Mesodermal cell (in vitro differentiated cells): ENCODE measurements at regions not wholly inside any gene's neighbourhood (a gene's known extent, or its start where the extent isn't known, plus 50 kb on each side); places are given as distances from the start of the nearest gene placed in this dataset.

Experiments used
- H3K27ac ChIP-seq: 2 replicates; pipeline ENCODE4 v1.7.0; 2013; ENCODE audit warnings: mild to moderate bottlenecking, low read depth, low read length, moderate library complexity; ENCODE audit not compliant: severe bottlenecking
- H3K36me3 ChIP-seq: 2 replicates; pipeline ENCODE4 v1.7.1; 2013; ENCODE audit warnings: mild to moderate bottlenecking, low read length, moderate library complexity; ENCODE audit not compliant: control insufficient read depth, insufficient read depth
- H3K4me1 ChIP-seq: one replicate; pipeline ENCODE4 v1.7.1; 2013; ENCODE audit warnings: mild to moderate bottlenecking, low read length; ENCODE audit not compliant: insufficient read depth, control insufficient read depth, poor library complexity, severe bottlenecking
- H3K4me3 ChIP-seq: 2 replicates; pipeline ENCODE4 v1.7.0; 2013; ENCODE audit warnings: low read length, control low read depth, mild to moderate bottlenecking; ENCODE audit not compliant: insufficient read depth, poor library complexity, severe bottlenecking; ENCODE audit errors: extremely low read depth
- H3K9me3 ChIP-seq: 2 replicates; pipeline ENCODE4 v1.7.1; 2013; ENCODE audit warnings: mild to moderate bottlenecking, low read length, moderate library complexity; ENCODE audit not compliant: control insufficient read depth
- WGBS, 2 experiments: methylation state at CpG; one replicate each; pipeline ENCODE4 v1.1.5; 2013; ENCODE audit warnings: missing lambda C conversion rate in 2 of 2; ENCODE audit not compliant: insufficient coverage in 2 of 2; 5-methylcytosine and 5-hydroxymethylcytosine counted together

- WGBS, 2 experiments, result 94% methylated on average over 3 of the region's 3 CpGs; no CpG with 5 or more reads in 1 of the 2 experiments
- H3K27ac ChIP-seq, result no peak overlapping the region
- no peaks in the 10 kb centered on the region for H3K4me1 ChIP-seq
- H3K36me3 ChIP-seq, result no peaks in the 10 kb centered on the region
- H3K9me3 ChIP-seq, result no peaks in the 10 kb centered on the region
- no peak overlapping the region for H3K4me3 ChIP-seq
Measured at GRCh38 chr12:74983917-74984316, 225.7 kb downstream of the KCNC2 start.

DNA sequence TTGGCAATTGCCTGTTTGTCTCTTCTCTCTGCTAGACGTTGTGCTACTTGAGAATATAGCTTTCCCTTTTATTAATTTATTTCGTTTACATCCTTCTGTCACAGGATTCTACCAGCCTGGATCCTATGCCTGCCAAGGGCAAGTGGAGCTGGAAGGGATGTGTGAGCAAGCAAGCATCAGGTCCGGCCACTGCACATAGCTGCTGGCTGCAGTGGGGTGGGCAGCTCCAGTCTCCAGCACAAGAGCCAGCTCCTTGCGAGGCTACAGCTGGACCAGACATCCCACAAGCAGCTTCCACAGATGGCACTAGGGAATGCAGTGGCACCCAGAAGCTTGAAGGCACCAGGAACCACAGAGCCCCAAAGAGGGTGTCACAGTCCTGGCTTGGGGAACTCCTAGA lies 225.0 kb downstream of the KCNC2 start:
- no peak overlapping the region for H3K27ac ChIP-seq
- no peak overlapping the region for H3K4me3 ChIP-seq
- WGBS, 2 experiments, result 84 to 93% methylated on average over 3 of the region's 4 CpGs
- no peaks in the 10 kb centered on the region for H3K36me3 ChIP-seq
- H3K4me1 ChIP-seq, result no peaks in the 10 kb centered on the region
- no peaks in the 10 kb centered on the region for H3K9me3 ChIP-seq

GRCh38 chr12:74985293-74985985 lies 224.2 kb downstream of the KCNC2 start:
- Histone ChIP-seq H3K27ac (no peak overlapping the region), H3K4me1 (no peaks in the 10 kb centered on the region), H3K36me3 (no peaks in the 10 kb centered on the region), H3K9me3 (no peaks in the 10 kb centered on the region), H3K4me3 (no peak overlapping the region)
- 91 to 94% methylated on average over 8 to 11 of the region's 11 CpGs for WGBS, 2 experiments

DNA sequence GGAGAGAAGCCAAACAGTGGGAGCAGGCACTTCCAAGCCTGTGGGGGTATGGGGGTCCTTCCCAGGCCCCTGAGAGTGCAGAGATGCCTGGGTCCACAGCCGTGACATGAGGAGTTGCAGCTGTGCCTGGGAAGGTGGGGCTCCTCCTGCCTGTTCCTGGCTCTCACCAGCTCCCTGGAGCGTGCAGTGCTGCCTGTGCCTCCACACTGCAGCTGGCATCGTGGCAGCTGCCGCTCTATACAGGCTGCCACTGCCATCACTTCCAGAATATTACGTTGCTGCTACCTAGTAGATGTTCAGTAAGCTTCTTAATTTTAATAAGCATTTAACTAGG lies 223.7 kb downstream of the KCNC2 start:
- Histone ChIP-seq H3K4me3 (no peak overlapping the region), H3K4me1 (no peaks in the 10 kb centered on the region), H3K9me3 (no peaks in the 10 kb centered on the region), H3K36me3 (no peaks in the 10 kb centered on the region), H3K27ac (no peak overlapping the region)
- WGBS, 2 experiments, result 86 to 90% methylated on average over 1 to 3 of the region's 5 CpGs

DNA sequence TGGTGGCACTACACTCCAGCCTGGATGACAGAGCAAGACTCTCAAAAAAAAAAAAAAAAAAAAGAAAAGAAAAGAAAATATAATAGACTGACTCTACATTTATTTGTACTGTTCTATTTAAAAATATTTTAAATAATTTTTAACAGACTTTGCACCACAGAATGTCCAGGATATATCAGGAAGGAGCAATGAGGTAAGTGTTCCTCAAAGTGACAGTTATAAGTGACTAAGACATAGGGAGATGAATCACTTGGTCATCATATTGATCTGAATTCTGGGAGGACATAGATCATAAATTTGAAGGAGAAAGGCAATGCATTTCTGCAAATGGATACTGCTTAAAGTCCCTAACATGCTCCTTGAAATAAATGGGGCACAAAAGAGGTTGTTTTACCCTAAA lies 221.5 kb downstream of the KCNC2 start:
- Histone ChIP-seq H3K27ac (no peak overlapping the region), H3K36me3 (no peaks in the 10 kb centered on the region), H3K4me3 (no peak overlapping the region), H3K9me3 (no peaks in the 10 kb centered on the region), H3K4me1 (no peaks in the 10 kb centered on the region)
